GM12878 (cell line): ENCODE measurements at regions not wholly inside any gene's neighbourhood (a gene's known extent, or its start where the extent isn't known, plus 50 kb on each side); places are given as distances from the start of the nearest gene placed in this dataset.

Experiments used
- ATAC-seq: fragments of 200-7000 bp; cut with Tn5 transposase; 3 replicates; pipeline ENCODE4 v1.9.1; 2020; ENCODE audit warnings: mild to moderate bottlenecking, moderate library complexity
- BruUV-seq: library from RNA; stranded (reverse); fragments of 400-500 nt; replicated peaks from 2 replicates; lab custom pipeline; 2021; lab: Mats Ljungman, UMichigan
- CTCF ChIA-PET: fragments of 300-600 bp; sonication (Branson Sonifier 250); formaldehyde crosslinking; extraction: SDS; loops from one replicate; lab custom pipeline; 2021; ENCODE audit warnings: inconsistent platforms; lab: Yijun Ruan, JAX
- POLR2A ChIA-PET: fragments of 350-600 bp; formaldehyde crosslinking; extraction: SDS; loops from one replicate; lab custom pipeline; 2021; ENCODE audit warnings: inconsistent platforms; lab: Charles Lee
- RAD21 ChIA-PET: fragments of 300-600 bp; sonication (Branson Sonifier 250); formaldehyde crosslinking; loops from one replicate; lab custom pipeline; 2023; ENCODE audit warnings: antibody characterized with exemption; ENCODE audit not compliant: unreplicated experiment; lab: Charles Lee
- SMC1A ChIA-PET: fragments of 300-600 bp; sonication (Branson Sonifier 250); formaldehyde crosslinking; loops from one replicate; lab custom pipeline; 2023; ENCODE audit not compliant: unreplicated experiment, uncharacterized antibody; lab: Charles Lee
- DNase-seq: peaks from one replicate; pipeline ENCODE4 v3.0.0-alpha.2; 2011; ENCODE audit warnings: low read depth, low spot score
- FAIRE-seq: peaks from 3 replicates; lab custom pipeline; 2011; peaks lifted over from hg19 to GRCh38; lab: Jason Lieb, UNC
- H2AFZ ChIP-seq: 2 replicates; pipeline ENCODE4 v1.6.0; 2011; ENCODE audit warnings: low read depth, low read length, control low read depth; ENCODE audit not compliant: control insufficient read depth
- H3K27ac ChIP-seq: 2 replicates; pipeline ENCODE4 v1.5.1; 2011; ENCODE audit warnings: control low read depth; ENCODE audit not compliant: control insufficient read depth, insufficient read depth
- H3K27me3 ChIP-seq, 2 experiments: replicated peaks in 1 of 2; 2 replicates each; pipeline versions ENCODE4 v1.6.0 to v1.6.1; 2011; ENCODE audit warnings: low read length in 1 of 2; ENCODE audit not compliant: control insufficient read depth in 2 of 2, insufficient read depth in 2 of 2
- H3K36me3 ChIP-seq, 2 experiments: 2 replicates each; pipeline ENCODE4 v1.5.1; 2011; ENCODE audit warnings: low read length in 1 of 2; ENCODE audit not compliant: control insufficient read depth in 2 of 2, insufficient read depth in 2 of 2
- H3K4me1 ChIP-seq: 2 replicates; pipeline ENCODE4 v1.6.1; 2011; ENCODE audit warnings: mild to moderate bottlenecking, low read length, moderate library complexity, mixed read lengths; ENCODE audit not compliant: control insufficient read depth, insufficient read depth
- H3K4me2 ChIP-seq: 2 replicates; pipeline ENCODE4 v1.6.0; 2011; ENCODE audit warnings: control low read depth; ENCODE audit not compliant: control insufficient read depth, insufficient read depth
- H3K4me3 ChIP-seq: fragments of 200-600 bp; sonication (generic); 2 replicates; pipeline ENCODE4 v1.5.1; 2016
- H3K79me2 ChIP-seq: 2 replicates; pipeline ENCODE4 v1.6.0; 2011; ENCODE audit warnings: low read length; ENCODE audit not compliant: control insufficient read depth, insufficient read depth
- H3K9ac ChIP-seq: 2 replicates; pipeline ENCODE4 v1.8.0; 2011; ENCODE audit warnings: low read length, control low read depth, mixed read lengths; ENCODE audit not compliant: control insufficient read depth, insufficient read depth
- H3K9me3 ChIP-seq: replicated peaks from 3 replicates; pipeline ENCODE4 v1.5.1; 2011; ENCODE audit warnings: mild to moderate bottlenecking, low read length; ENCODE audit not compliant: control insufficient read depth, insufficient read depth
- H4K20me1 ChIP-seq: 2 replicates; pipeline ENCODE4 v1.6.0; 2011; ENCODE audit not compliant: control insufficient read depth, insufficient read depth
- CREB1 ChIP-seq: IDR thresholded peaks from 2 replicates; pipeline ENCODE4 v1.6.1; 2012; ENCODE audit warnings: low read depth, mild to moderate bottlenecking, inconsistent platforms
- ETV6 ChIP-seq, 2 experiments: fragments of 450-650 bp in 1 of 2; IDR thresholded peaks in 1 of 2; conservative IDR thresholded peaks in 1 of 2; 2 replicates each; pipeline ENCODE4 v1.6.1; 2014; ENCODE audit warnings: antibody characterized with exemption in 1 of 2, borderline replicate concordance in 1 of 2, low read depth in 1 of 2, mild to moderate bottlenecking in 1 of 2, moderate library complexity in 1 of 2
- SREBF2 ChIP-seq: IDR thresholded peaks from 2 replicates; pipeline ENCODE4 v1.6.1; 2012; ENCODE audit warnings: mild to moderate bottlenecking, low read length
- TCF3 ChIP-seq: IDR thresholded peaks from 2 replicates; pipeline ENCODE4 v1.6.1; 2012; ENCODE audit warnings: low read depth, mild to moderate bottlenecking, low read length, borderline replicate concordance; ENCODE audit not compliant: insufficient read depth
- WRNIP1 ChIP-seq: IDR thresholded peaks from 2 replicates; pipeline ENCODE4 v1.6.1; 2011; ENCODE audit warnings: low read depth, low read length, improper control_type of control experiment, borderline replicate concordance
- WGBS: methylation state at CpG from one replicate; pipeline ENCODE4 v1.1.6; 2016; ENCODE audit warnings: low lambda C conversion rate; ENCODE audit not compliant: insufficient replicate concordance, insufficient coverage; ENCODE audit errors: missing lambda C conversion rate; 5-methylcytosine and 5-hydroxymethylcytosine counted together
- in situ Hi-C: fragments of 300-500 bp; cut with MboI; formaldehyde crosslinking; loops from 9 replicates; pipeline ENCODE4 v1.14.3; 2018; ENCODE audit warnings: mixed read lengths
- intact Hi-C: fragments of 100-400 bp; cut with micrococcal nuclease; formaldehyde crosslinking; loops from one replicate; pipeline ENCODE4 v1.14.2; 2022; ENCODE audit not compliant: unreplicated experiment
- TF ChIP-seq, protein P1 (sequence below): IDR thresholded peaks from 2 replicates; pipeline ENCODE4 v1.6.1; 2011; ENCODE audit warnings: low read depth, mild to moderate bottlenecking, low read length, moderate library complexity, borderline replicate concordance; ENCODE audit errors: extremely low read depth

DNA sequence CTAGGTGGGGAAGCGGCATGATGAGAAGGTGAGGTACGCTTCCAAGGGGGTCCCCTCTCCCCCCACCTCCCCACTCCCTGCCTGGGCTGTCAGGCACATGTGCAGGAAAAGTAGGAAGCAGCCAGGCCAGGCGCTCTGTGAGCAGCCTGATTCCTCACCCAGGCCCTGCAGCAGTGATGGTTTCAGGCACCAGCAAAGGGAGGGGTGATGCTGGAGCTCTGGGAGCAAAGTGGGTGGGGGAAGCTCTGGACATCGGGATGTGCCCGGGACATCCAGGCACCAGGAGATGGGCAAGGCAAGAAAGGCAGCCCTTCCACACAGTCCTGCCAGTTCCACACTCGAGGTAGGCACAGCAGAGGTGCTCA, 106.1 kb downstream of the CRYAA start (continued):
- TF ChIP-seq TCF3, result no peak
- TF ChIP-seq, protein P1, sequence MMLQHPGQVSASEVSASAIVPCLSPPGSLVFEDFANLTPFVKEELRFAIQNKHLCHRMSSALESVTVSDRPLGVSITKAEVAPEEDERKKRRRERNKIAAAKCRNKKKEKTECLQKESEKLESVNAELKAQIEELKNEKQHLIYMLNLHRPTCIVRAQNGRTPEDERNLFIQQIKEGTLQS, result no peak
- no peak for TF ChIP-seq WRNIP1
- TF ChIP-seq CREB1, result no peak

DNA sequence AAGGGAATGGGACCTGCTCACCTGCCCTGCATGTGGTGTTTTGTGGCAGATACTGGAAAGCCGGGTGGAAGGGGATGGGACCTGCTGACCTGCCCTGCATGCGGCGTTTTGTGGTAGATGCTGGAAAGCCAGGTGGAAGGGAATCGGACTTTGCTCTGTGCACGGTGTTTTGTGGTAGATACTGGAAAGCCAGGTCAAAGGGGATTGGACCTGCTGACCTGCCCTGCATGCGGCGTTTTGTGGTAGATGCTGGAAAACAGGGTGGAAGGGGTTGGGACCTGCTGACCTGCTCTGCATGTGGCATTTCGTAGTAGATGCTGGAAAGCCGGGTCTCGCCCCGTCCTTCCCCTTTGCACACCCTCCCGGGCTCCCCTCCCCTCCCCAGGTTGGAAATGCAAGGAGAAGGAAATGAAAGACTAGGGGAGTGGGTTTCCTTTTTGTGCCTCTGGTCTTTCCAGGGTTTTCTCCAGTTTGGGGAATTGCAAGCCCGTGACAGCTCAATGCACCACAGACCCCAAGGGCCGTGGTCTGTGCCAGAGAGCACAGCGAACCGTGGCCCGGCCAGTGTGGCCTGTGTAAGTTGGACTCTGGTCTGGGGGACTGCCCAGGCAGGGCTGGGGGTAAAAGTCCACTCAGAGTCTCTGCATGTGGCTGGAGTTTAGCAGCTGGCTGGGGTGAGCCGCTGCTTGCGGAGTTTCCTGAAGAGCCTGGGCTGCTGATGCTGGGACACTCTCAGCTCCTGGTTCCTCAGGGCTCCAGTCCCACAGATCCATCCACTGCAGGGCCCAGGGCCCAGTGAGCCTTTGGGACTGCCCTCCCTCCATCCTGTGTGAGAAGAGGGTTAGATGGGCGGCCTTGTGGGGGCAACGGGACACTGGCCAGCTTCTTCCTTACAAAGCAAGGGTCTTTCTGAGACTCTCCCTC, 105.5 kb downstream of the CRYAA start:
- Histone ChIP-seq H4K20me1 (no peaks in the 10 kb centered on the region), H3K9ac (no peak overlapping the region), H3K4me3 (no peak overlapping the region), H3K4me1 (0 out of 2 replicates have a peak, but pooled peaks cover 3% of the 10 kb centered on the region), H2AFZ (no peak overlapping the region), H3K79me2 (no peaks in the 10 kb centered on the region), H3K27ac (no peak overlapping the region), H3K27me3 (no peaks in the 10 kb centered on the region; a peak in 2 of 4 replicates), H3K4me2 (no peak overlapping the region), H3K9me3 (no peaks in the 10 kb centered on the region), H3K36me3 (no peaks in the 10 kb centered on the region)
- TF ChIP-seq SREBF2, result no peak
- no peak for TF ChIP-seq ETV6 (conservative IDR thresholded peaks at IDR 0.05 in 1 of 2, IDR thresholded peaks at IDR 0.05 in 1 of 2; ENCODE audit: borderline replicate concordance in 1 of 2, low read depth in 1 of 2)
- RAD21 ChIA-PET, result interaction anchor here (1.0 to 1.1 kb wide), 4 partner anchors 14 to 371 kb away, joined by 3 to 4 read pairs (median 3); no protein-coding TSS in a partner anchor
- DNase-seq (no peak), FAIRE-seq (no peak), ATAC-seq (peak; percentile 32)
- SMC1A ChIA-PET, result interaction anchor here (1.4 kb wide), 1 partner anchor 63 kb away, joined by 3 read pairs; no protein-coding TSS in a partner anchor
- POLR2A ChIA-PET, result no interaction called here
- intact Hi-C loops (no loop called here), in situ Hi-C loops (no loop called here)
- 42% methylated on average over 20 of the region's 21 CpGs for WGBS
- CTCF ChIA-PET, result no interaction called here
- BruUV-seq, result no TSS peak
